Lower lobe of right lung (tissue), 2 donors: ENCODE measurements at regions not wholly inside any gene's neighbourhood (a gene's known extent, or its start where the extent isn't known, plus 50 kb on each side); places are given as distances from the start of the nearest gene placed in this dataset.

Experiments
- ATAC-seq, 2 donors: fragments of 200-7000 bp; cut with Tn5 transposase; one replicate each; pipeline ENCODE4 v1.9.1; 2020 to 2022; ENCODE audit warnings: mild to moderate bottlenecking in 2 of 2, moderate library complexity in 2 of 2
- DNase-seq: peaks from one replicate; pipeline ENCODE4 v3.0.0-alpha.2; 2020
- H3K27ac ChIP-seq: fragments of 200-600 bp; one replicate; pipeline ENCODE4 v1.8.0; 2022
- H3K27me3 ChIP-seq: fragments of 200-600 bp; one replicate; pipeline ENCODE4 v1.8.0; 2022; ENCODE audit warnings: low read depth
- H3K36me3 ChIP-seq: fragments of 200-600 bp; one replicate; pipeline ENCODE4 v1.8.0; 2022; ENCODE audit warnings: mild to moderate bottlenecking
- H3K4me1 ChIP-seq: fragments of 200-600 bp; one replicate; pipeline ENCODE4 v1.8.0; 2022
- H3K4me3 ChIP-seq: fragments of 200-600 bp; one replicate; pipeline ENCODE4 v1.8.0; 2022; ENCODE audit warnings: mild to moderate bottlenecking
- H3K9me3 ChIP-seq: fragments of 200-600 bp; one replicate; pipeline ENCODE4 v1.8.0; 2022
- CTCF ChIP-seq: fragments of 200-600 bp; IDR thresholded peaks from one replicate; pipeline ENCODE4 v1.8.0; 2022; ENCODE audit warnings: antibody characterized with exemption, mild to moderate bottlenecking
- intact Hi-C: fragments of 100-400 bp; cut with DNase I; formaldehyde crosslinking; loops from one replicate; pipeline ENCODE4 v1.11.0; 2022
- donor health status: DM: no; HTN: yes; CAD: no; lungs with severe emphysema.

GRCh38 chr6:104126315-104127005, 733.3 kb downstream of the HACE1 start:
- no peaks in the 10 kb centered on the region for H3K36me3 ChIP-seq
- intact Hi-C loops: no loop called here
- H3K4me1 ChIP-seq: no peaks in the 10 kb centered on the region
- ATAC-seq: peak in 1 of 2 donors; percentile 25
- H3K27ac ChIP-seq: no peak overlapping the region
- no peak overlapping the region for H3K4me3 ChIP-seq
- H3K9me3 ChIP-seq: no peaks in the 10 kb centered on the region
- no peaks in the 10 kb centered on the region for H3K27me3 ChIP-seq
- TF ChIP-seq CTCF: no peak
- DNase-seq: no peak

- TF ChIP-seq CTCF: no peak
- no peak for DNase-seq
- Histone ChIP-seq H3K27me3 (no peaks in the 10 kb centered on the region), H3K4me1 (no peaks in the 10 kb centered on the region), H3K4me3 (no peak overlapping the region), H3K9me3 (no peaks in the 10 kb centered on the region), H3K36me3 (no peaks in the 10 kb centered on the region), H3K27ac (no peak overlapping the region)
- intact Hi-C loops: no loop called here
- no peak for ATAC-seq
Measured at GRCh38 chr6:104123227-104123626, 736.5 kb downstream of the HACE1 start.

GRCh38 chr6:104118274-104118673, 741.4 kb downstream of the HACE1 start:
- ATAC-seq: no peak
- TF ChIP-seq CTCF: no peak
- Histone ChIP-seq H3K4me3 (no peak overlapping the region), H3K4me1 (no peaks in the 10 kb centered on the region), H3K9me3 (no peaks in the 10 kb centered on the region), H3K27me3 (no peaks in the 10 kb centered on the region), H3K27ac (no peak overlapping the region), H3K36me3 (no peaks in the 10 kb centered on the region)
- no peak for DNase-seq
- intact Hi-C loops: no loop called here

GRCh38 chr6:104109806-104110205, 749.9 kb downstream of the HACE1 start:
- no peaks in the 10 kb centered on the region for H3K9me3 ChIP-seq
- no peaks in the 10 kb centered on the region for H3K27me3 ChIP-seq
- H3K27ac ChIP-seq: no peak overlapping the region
- intact Hi-C loops: no loop called here
- no peak for TF ChIP-seq CTCF
- H3K36me3 ChIP-seq: no peaks in the 10 kb centered on the region
- no peak for ATAC-seq
- DNase-seq: no peak
- no peaks in the 10 kb centered on the region for H3K4me1 ChIP-seq
- H3K4me3 ChIP-seq: no peak overlapping the region

- no peak for ATAC-seq
- H3K4me1 ChIP-seq: no peaks in the 10 kb centered on the region
- TF ChIP-seq CTCF: no peak
- DNase-seq: no peak
- H3K27me3 ChIP-seq: no peaks in the 10 kb centered on the region
- H3K4me3 ChIP-seq: no peak overlapping the region
- H3K36me3 ChIP-seq: no peaks in the 10 kb centered on the region
- H3K9me3 ChIP-seq: no peaks in the 10 kb centered on the region
- H3K27ac ChIP-seq: no peak overlapping the region
- intact Hi-C loops: no loop called here
Measured at GRCh38 chr6:104108634-104109033, 751.1 kb downstream of the HACE1 start.
